ENCODE measurements at regions not wholly inside any gene's neighbourhood (a gene's known extent, or its start where the extent isn't known, plus 50 kb on each side); places are given as distances from the start of the nearest gene placed in this dataset.

- Histone ChIP-seq H3K9ac (ENCODE audit: low read length) (no peak overlapping the region), H3K27ac (ENCODE audit: low read length) (no peak overlapping the region), H2AFZ (ENCODE audit: low read length) (no peak overlapping the region), H3K4me1 (ENCODE audit: insufficient read depth, low read length) (peaks cover 15% of the 10 kb centered on the region), H4K20me1 (ENCODE audit: low read length) (no peaks in the 10 kb centered on the region), H3K36me3 (ENCODE audit: low read depth, low read length) (no peaks in the 10 kb centered on the region), H3K4me3 (ENCODE audit: low read length) (no peak overlapping the region), H3F3A (ENCODE audit: low read length, unreplicated experiment) (no peaks in the 10 kb centered on the region), H3K79me2 (ENCODE audit: low read length) (no peaks in the 10 kb centered on the region), H3K9me2 (replicated peaks; ENCODE audit: low read length) (no peaks in the 10 kb centered on the region), H3K9me3 (ENCODE audit: low read length) (no peaks in the 10 kb centered on the region), H3K4me2 (ENCODE audit: low read length) (no peak overlapping the region), H3K27me3 (ENCODE audit: low read length) (no peaks in the 10 kb centered on the region)
- TF ChIP-seq EZH2 (IDR thresholded peaks at IDR 0.05; ENCODE audit: low read length, unreplicated experiment) (no peak), CTCF (conservative IDR thresholded peaks at IDR 0.05; ENCODE audit: low read depth, low read length) (no peak), EZH2phosphoT487 (IDR thresholded peaks at IDR 0.05; ENCODE audit: borderline replicate concordance, low read length) (no peak)
- intact Hi-C loops (cut with micrococcal nuclease), result no loop called here
- no peak for ATAC-seq
- CTCF ChIA-PET, result no interaction called here
- no peak for DNase-seq
- BruUV-seq (replicated peaks), result no TSS peak
- POLR2A ChIA-PET (ENCODE audit: unreplicated experiment), result no interaction called here
Observed at GRCh38 chr4:20617678-20618396, 82.4 kb upstream of the PACRGL start.

GRCh38 chr4:20618731-20619130, 81.5 kb upstream of the PACRGL start:
- Histone ChIP-seq H3F3A (ENCODE audit: low read length, unreplicated experiment) (no peaks in the 10 kb centered on the region), H3K9me2 (replicated peaks; ENCODE audit: low read length) (no peaks in the 10 kb centered on the region), H3K4me2 (ENCODE audit: low read length) (no peak overlapping the region), H2AFZ (ENCODE audit: low read length) (no peak overlapping the region), H3K36me3 (ENCODE audit: low read depth, low read length) (no peaks in the 10 kb centered on the region), H3K9me3 (ENCODE audit: low read length) (no peaks in the 10 kb centered on the region), H4K20me1 (ENCODE audit: low read length) (no peaks in the 10 kb centered on the region), H3K4me1 (ENCODE audit: insufficient read depth, low read length) (peaks cover 15% of the 10 kb centered on the region), H3K4me3 (ENCODE audit: low read length) (no peak overlapping the region), H3K79me2 (ENCODE audit: low read length) (no peaks in the 10 kb centered on the region), H3K27ac (ENCODE audit: low read length) (no peak overlapping the region), H3K9ac (ENCODE audit: low read length) (no peak overlapping the region), H3K27me3 (ENCODE audit: low read length) (no peaks in the 10 kb centered on the region)
- TF ChIP-seq EZH2phosphoT487 (IDR thresholded peaks at IDR 0.05; ENCODE audit: borderline replicate concordance, low read length), result no peak
- DNase-seq (no peak), ATAC-seq (no peak)
- ChIA-PET POLR2A (ENCODE audit: unreplicated experiment) (no interaction called here), CTCF (no interaction called here)
- intact Hi-C loops (cut with micrococcal nuclease), result no loop called here
- BruUV-seq (replicated peaks), result no TSS peak

GRCh38 chr4:20621476-20621875, 78.8 kb upstream of the PACRGL start:
- no peaks in the 10 kb centered on the region for H3K79me2 ChIP-seq (ENCODE audit: low read length)
- H3K9me2 ChIP-seq (replicated peaks; ENCODE audit: low read length), result no peaks in the 10 kb centered on the region
- DNase-seq, result no peak
- ChIA-PET CTCF (no interaction called here), POLR2A (ENCODE audit: unreplicated experiment) (no interaction called here)
- no peaks in the 10 kb centered on the region for H3F3A ChIP-seq (ENCODE audit: low read length, unreplicated experiment)
- H3K9ac ChIP-seq (ENCODE audit: low read length), result no peak overlapping the region
- ATAC-seq, result no peak
- no peaks in the 10 kb centered on the region for H3K4me1 ChIP-seq (ENCODE audit: insufficient read depth, low read length)
- BruUV-seq (replicated peaks), result no TSS peak
- H4K20me1 ChIP-seq (ENCODE audit: low read length), result no peaks in the 10 kb centered on the region
- H3K27ac ChIP-seq (ENCODE audit: low read length), result no peak overlapping the region
- no peaks in the 10 kb centered on the region for H3K27me3 ChIP-seq (ENCODE audit: low read length)
- intact Hi-C loops (cut with micrococcal nuclease), result no loop called here
- H3K36me3 ChIP-seq (ENCODE audit: low read depth, low read length), result no peaks in the 10 kb centered on the region
- H3K4me3 ChIP-seq (ENCODE audit: low read length), result no peak overlapping the region
- no peaks in the 10 kb centered on the region for H3K9me3 ChIP-seq (ENCODE audit: low read length)
- H3K4me2 ChIP-seq (ENCODE audit: low read length), result no peak overlapping the region
- no peak for TF ChIP-seq EZH2 (IDR thresholded peaks at IDR 0.05; ENCODE audit: low read length, unreplicated experiment)
- no peak for TF ChIP-seq EZH2phosphoT487 (IDR thresholded peaks at IDR 0.05; ENCODE audit: borderline replicate concordance, low read length)
- TF ChIP-seq CTCF (conservative IDR thresholded peaks at IDR 0.05; ENCODE audit: low read depth, low read length), result no peak
- H2AFZ ChIP-seq (ENCODE audit: low read length), result no peak overlapping the region
